Activated B cell treated with CpG ODN at 0.5 μM for 24 hours (primary cell): ENCODE measurements at regions not wholly inside any gene's neighbourhood (a gene's known extent, or its start where the extent isn't known, plus 50 kb on each side); places are given as distances from the start of the nearest gene placed in this dataset.

Source experiments
- ATAC-seq: fragments of 200-7000 bp; cut with Tn5 transposase; one replicate; pipeline ENCODE4 v1.10.0; 2021; ENCODE audit warnings: low read depth, mild to moderate bottlenecking, moderate library complexity
- CTCF ChIA-PET: fragments of 350-600 bp; sonication (Branson Sonifier 250); formaldehyde crosslinking; loops from one replicate; lab custom pipeline; 2021; ENCODE audit warnings: antibody characterized with exemption; lab: Charles Lee
- POLR2A ChIA-PET: fragments of 350-600 bp; sonication (Branson Sonifier 250); formaldehyde crosslinking; loops from one replicate; lab custom pipeline; 2021; ENCODE audit warnings: antibody characterized with exemption; lab: Charles Lee
- DNase-seq: peaks from one replicate; pipeline ENCODE4 v3.0.0; 2022
- H3K27ac Mint-ChIP-seq: one replicate; pipeline ENCODE4 v1.8.0; 2020; ENCODE audit warnings: mixed read lengths
- H3K27me3 Mint-ChIP-seq: one replicate; pipeline ENCODE4 v1.8.0; 2021; ENCODE audit warnings: mixed read lengths
- H3K36me3 Mint-ChIP-seq: one replicate; pipeline ENCODE4 v1.8.0; 2021; ENCODE audit warnings: low read depth, mixed read lengths
- H3K4me1 Mint-ChIP-seq: one replicate; pipeline ENCODE4 v1.8.0; 2021; ENCODE audit warnings: mixed read lengths
- H3K4me3 Mint-ChIP-seq: one replicate; pipeline ENCODE4 v1.8.0; 2020; ENCODE audit warnings: mild to moderate bottlenecking, mixed read lengths
- H3K9me3 Mint-ChIP-seq: one replicate; pipeline ENCODE4 v1.8.0; 2020; ENCODE audit warnings: mixed read lengths
- CTCF ChIP-seq: fragments of 200-600 bp; IDR thresholded peaks from one replicate; pipeline ENCODE4 v1.8.0; 2022; ENCODE audit warnings: antibody characterized with exemption, mild to moderate bottlenecking
- intact Hi-C: fragments of 100-400 bp; cut with micrococcal nuclease; formaldehyde crosslinking; loops from one replicate; pipeline ENCODE4 v1.15.1; 2024

GRCh38 chr1:218983848-218984247 is 189.8 kb upstream of the LYPLAL1 start:
- Mint-ChIP-seq H3K27ac (no peak overlapping the region), H3K9me3 (peaks cover 3% of the 10 kb centered on the region), H3K36me3 (no peaks in the 10 kb centered on the region), H3K27me3 (no peaks in the 10 kb centered on the region), H3K4me3 (no peak overlapping the region), H3K4me1 (no peaks in the 10 kb centered on the region)
- intact Hi-C loops: no loop called here
- CTCF ChIA-PET: no interaction called here
- POLR2A ChIA-PET: no interaction called here
- TF ChIP-seq CTCF: no peak
- DNase-seq (no peak), ATAC-seq (no peak)

GRCh38 chr1:218985424-218985984 is 188.2 kb upstream of the LYPLAL1 start:
- Mint-ChIP-seq H3K4me3 (no peak overlapping the region), H3K36me3 (no peaks in the 10 kb centered on the region), H3K9me3 (peaks cover 3% of the 10 kb centered on the region), H3K27me3 (no peaks in the 10 kb centered on the region), H3K27ac (no peak overlapping the region), H3K4me1 (no peaks in the 10 kb centered on the region)
- ChIA-PET POLR2A (no interaction called here), CTCF (no interaction called here)
- ATAC-seq (no peak), DNase-seq (no peak)
- intact Hi-C loops: no loop called here
- TF ChIP-seq CTCF: no peak

GRCh38 chr1:218986816-218987215 is 186.9 kb upstream of the LYPLAL1 start:
- Mint-ChIP-seq H3K4me1 (no peaks in the 10 kb centered on the region), H3K27ac (no peak overlapping the region), H3K27me3 (no peaks in the 10 kb centered on the region), H3K9me3 (peaks cover 3% of the 10 kb centered on the region), H3K36me3 (no peaks in the 10 kb centered on the region), H3K4me3 (no peak overlapping the region)
- DNase-seq: no peak
- ChIA-PET POLR2A (no interaction called here), CTCF (no interaction called here)
- intact Hi-C loops: no loop called here
- TF ChIP-seq CTCF: no peak
- no peak for ATAC-seq

- CTCF ChIA-PET: no interaction called here
- Mint-ChIP-seq H3K9me3 (peaks cover 3% of the 10 kb centered on the region), H3K27me3 (no peaks in the 10 kb centered on the region), H3K4me1 (no peaks in the 10 kb centered on the region), H3K36me3 (no peaks in the 10 kb centered on the region), H3K27ac (no peak overlapping the region), H3K4me3 (no peak overlapping the region)
- POLR2A ChIA-PET: no interaction called here
- intact Hi-C loops: no loop called here
- ATAC-seq: no peak
- DNase-seq: no peak
- TF ChIP-seq CTCF: no peak
Observed at GRCh38 chr1:218990019-218990418, 183.7 kb upstream of the LYPLAL1 start.

- ATAC-seq: no peak
- H3K36me3 Mint-ChIP-seq: no peaks in the 10 kb centered on the region
- CTCF ChIA-PET: no interaction called here
Observed at GRCh38 chr1:218991089-218991488, 182.6 kb upstream of the LYPLAL1 start.

More at GRCh38 chr1:218991089-218991488, 182.6 kb upstream of the LYPLAL1 start:
- no peaks in the 10 kb centered on the region for H3K27me3 Mint-ChIP-seq
- no peak for DNase-seq
- peaks cover 3% of the 10 kb centered on the region for H3K9me3 Mint-ChIP-seq
- intact Hi-C loops: no loop called here
- POLR2A ChIA-PET: no interaction called here
- H3K27ac Mint-ChIP-seq: no peak overlapping the region
- no peak overlapping the region for H3K4me3 Mint-ChIP-seq
- no peaks in the 10 kb centered on the region for H3K4me1 Mint-ChIP-seq
- no peak for TF ChIP-seq CTCF
